Panc1 (cell line): ENCODE measurements at regions not wholly inside any gene's neighbourhood (a gene's known extent, or its start where the extent isn't known, plus 50 kb on each side); places are given as distances from the start of the nearest gene placed in this dataset.

Experiments used
- ATAC-seq: fragments of 200-7000 bp; cut with Tn5 transposase; 2 replicates; pipeline ENCODE4 v1.9.1; 2020; ENCODE audit warnings: mild to moderate bottlenecking, moderate library complexity
- BruUV-seq: library from RNA; stranded (reverse); fragments of 400-500 nt; replicated peaks from 2 replicates; lab custom pipeline; 2021; lab: Mats Ljungman, UMichigan
- CTCF ChIA-PET: fragments of 300-600 bp; sonication (Branson Sonifier 250); formaldehyde crosslinking; loops from one replicate; lab custom pipeline; 2022; ENCODE audit warnings: antibody characterized with exemption; lab: Charles Lee
- POLR2A ChIA-PET: fragments of 300-600 bp; sonication (Branson Sonifier 250); formaldehyde crosslinking; loops from one replicate; lab custom pipeline; 2022; ENCODE audit warnings: antibody characterized with exemption; lab: Charles Lee
- DNase-seq: peaks from one replicate; pipeline ENCODE4 v3.0.0-alpha.2; 2010; ENCODE audit warnings: low read depth, low spot score
- H3K27ac ChIP-seq: 2 replicates; pipeline ENCODE4 v1.5.1; 2011; ENCODE audit warnings: mild to moderate bottlenecking, low read length, inconsistent platforms
- H3K27me3 ChIP-seq: fragments of 200-500 bp; sonication (Bioruptor generic); 2 replicates; pipeline ENCODE4 v1.6.0; 2014; ENCODE audit warnings: low read length, inconsistent platforms; ENCODE audit not compliant: control insufficient read depth, insufficient read depth
- H3K36me3 ChIP-seq: fragments of 200-500 bp; sonication (Bioruptor generic); 2 replicates; pipeline ENCODE4 v1.5.1; 2014; ENCODE audit warnings: inconsistent platforms, mild to moderate bottlenecking, low read length, moderate library complexity; ENCODE audit not compliant: control insufficient read depth, insufficient read depth
- H3K4me1 ChIP-seq: 2 replicates; pipeline ENCODE4 v1.5.1; 2011; ENCODE audit warnings: inconsistent platforms, mild to moderate bottlenecking, low read length, moderate library complexity; ENCODE audit not compliant: control insufficient read depth, insufficient read depth
- H3K4me3 ChIP-seq, 2 experiments: 2 replicates each; pipeline ENCODE4 v1.5.1; 2011 to 2012; ENCODE audit warnings: low read depth in 2 of 2, low read length in 2 of 2, mild to moderate bottlenecking in 2 of 2, inconsistent platforms in 1 of 2, moderate library complexity in 1 of 2
- H3K9me3 ChIP-seq: fragments of 200-500 bp; sonication (Bioruptor generic); 2 replicates; pipeline ENCODE4 v1.5.1; 2014; ENCODE audit warnings: low read depth, mild to moderate bottlenecking, inconsistent platforms, low read length, moderate library complexity; ENCODE audit not compliant: control insufficient read depth, insufficient read depth
- CTCF ChIP-seq: fragments of 450-650 bp; IDR thresholded peaks from 2 replicates; pipeline ENCODE4 v1.5.1; 2017; ENCODE audit warnings: mild to moderate bottlenecking
- POLR2AphosphoS5 ChIP-seq: IDR thresholded peaks from 2 replicates; pipeline ENCODE4 v1.6.1; 2012; ENCODE audit warnings: mild to moderate bottlenecking, low read depth, low read length, moderate library complexity
- REST ChIP-seq, 2 experiments: IDR thresholded peaks; 2 replicates each; pipeline ENCODE4 v1.6.1; 2011 to 2012; ENCODE audit warnings: low read depth in 2 of 2, control low read depth in 1 of 2, low read length in 1 of 2, mild to moderate bottlenecking in 1 of 2, moderate library complexity in 1 of 2; ENCODE audit not compliant: insufficient read depth in 1 of 2
- SIN3A ChIP-seq: IDR thresholded peaks from 2 replicates; pipeline ENCODE4 v1.6.1; 2012; ENCODE audit warnings: low read depth, mild to moderate bottlenecking, low read length, moderate library complexity, borderline replicate concordance; ENCODE audit not compliant: insufficient read depth
- TCF7L2 ChIP-seq: IDR thresholded peaks from 2 replicates; pipeline ENCODE4 v1.6.1; 2011; ENCODE audit warnings: mild to moderate bottlenecking, low read depth, low read length, inconsistent platforms
- in situ Hi-C: cut with HindIII; loops from 2 replicates; pipeline ENCODE4 v1.10.0; 2016; ENCODE audit warnings: low sequenced_read_pairs, low pct_unique_long_range_greater_than_20kb
- intact Hi-C: fragments of 100-400 bp; cut with micrococcal nuclease; formaldehyde crosslinking; loops from one replicate; pipeline ENCODE4 v1.10.0; 2022; ENCODE audit not compliant: unreplicated experiment

GRCh38 chr6:91013511-91013910 is 426.6 kb upstream of the MAP3K7 start:
- no peak for DNase-seq
- intact Hi-C loops, result no loop called here

GRCh38 chr6:90997076-90997475 is 410.2 kb upstream of the MAP3K7 start:
- ChIA-PET CTCF (no interaction called here), POLR2A (no interaction called here)
- Histone ChIP-seq H3K9me3 (no peaks in the 10 kb centered on the region), H3K4me3 (no peak overlapping the region), H3K4me1 (no peaks in the 10 kb centered on the region), H3K27me3 (no peaks in the 10 kb centered on the region), H3K27ac (no peak overlapping the region), H3K36me3 (no peaks in the 10 kb centered on the region)
- no peak for TF ChIP-seq TCF7L2
- no peak for TF ChIP-seq POLR2AphosphoS5
- TF ChIP-seq REST (IDR thresholded peaks at IDR 0.05; ENCODE audit: insufficient read depth in 1 of 2, low read depth in 2 of 2, low read length in 1 of 2), result no peak
- TF ChIP-seq CTCF, result no peak
- no peak for TF ChIP-seq SIN3A
- intact Hi-C loops (no loop called here), in situ Hi-C loops (no loop called here)
- BruUV-seq, result no TSS peak
- DNase-seq (no peak), ATAC-seq (no peak)

More at GRCh38 chr6:91013511-91013910, 426.6 kb upstream of the MAP3K7 start:
- POLR2A ChIA-PET, result no interaction called here
- ATAC-seq, result no peak
- in situ Hi-C loops, result no loop called here
- Histone ChIP-seq H3K36me3 (no peaks in the 10 kb centered on the region), H3K4me1 (no peaks in the 10 kb centered on the region), H3K27me3 (no peaks in the 10 kb centered on the region), H3K4me3 (no peak overlapping the region), H3K27ac (no peak overlapping the region), H3K9me3 (no peaks in the 10 kb centered on the region)
- CTCF ChIA-PET, result no interaction called here
- BruUV-seq, result no TSS peak
- no peak for TF ChIP-seq TCF7L2
- TF ChIP-seq REST (IDR thresholded peaks at IDR 0.05; ENCODE audit: insufficient read depth in 1 of 2, low read depth in 2 of 2, low read length in 1 of 2), result no peak
- TF ChIP-seq POLR2AphosphoS5, result no peak
- no peak for TF ChIP-seq SIN3A
- no peak for TF ChIP-seq CTCF
